UCSD-AML1 (cell line): ENCODE measurements at regions not wholly inside any gene's neighbourhood (a gene's known extent, or its start where the extent isn't known, plus 50 kb on each side); places are given as distances from the start of the nearest gene placed in this dataset.

Experiments used
- DNase-seq: peaks from one replicate; lab custom pipeline; 2025; ENCODE audit not compliant: unreplicated experiment; lab: John Stamatoyannopoulos, UW

GRCh38 chr10:52679117-52679516 lies 93.5 kb downstream of the MBL2 start:
- DNase-seq = no peak

- no peak for DNase-seq
Observed at GRCh38 chr10:52682766-52683165, 89.8 kb downstream of the MBL2 start.

- no peak for DNase-seq
Observed at GRCh38 chr10:52683776-52684175, 88.8 kb downstream of the MBL2 start.

GRCh38 chr10:52688899-52689298 lies 83.7 kb downstream of the MBL2 start:
- DNase-seq = no peak

GRCh38 chr10:52696232-52696631 lies 76.4 kb downstream of the MBL2 start:
- DNase-seq = no peak

- no peak for DNase-seq
Observed at GRCh38 chr10:52701647-52702046, 70.9 kb downstream of the MBL2 start.

- no peak for DNase-seq
Observed at GRCh38 chr10:52703451-52703850, 69.1 kb downstream of the MBL2 start.

GRCh38 chr10:52703898-52704297 lies 68.7 kb downstream of the MBL2 start:
- DNase-seq = no peak

- no peak for DNase-seq
Observed at GRCh38 chr10:52706332-52707070, 66.1 kb downstream of the MBL2 start.
